Epidermal melanocyte (primary cell): ENCODE measurements at regions not wholly inside any gene's neighbourhood (a gene's known extent, or its start where the extent isn't known, plus 50 kb on each side); places are given as distances from the start of the nearest gene placed in this dataset.
A peak's percentile ranks its signal among the peaks of the same experiment; 100 is the strongest.

ENCODE experiments used
- DNase-seq: peaks from one replicate; pipeline ENCODE4 v3.0.0; 2011; ENCODE audit warnings: low spot score; ENCODE audit not compliant: insufficient read length

DNA sequence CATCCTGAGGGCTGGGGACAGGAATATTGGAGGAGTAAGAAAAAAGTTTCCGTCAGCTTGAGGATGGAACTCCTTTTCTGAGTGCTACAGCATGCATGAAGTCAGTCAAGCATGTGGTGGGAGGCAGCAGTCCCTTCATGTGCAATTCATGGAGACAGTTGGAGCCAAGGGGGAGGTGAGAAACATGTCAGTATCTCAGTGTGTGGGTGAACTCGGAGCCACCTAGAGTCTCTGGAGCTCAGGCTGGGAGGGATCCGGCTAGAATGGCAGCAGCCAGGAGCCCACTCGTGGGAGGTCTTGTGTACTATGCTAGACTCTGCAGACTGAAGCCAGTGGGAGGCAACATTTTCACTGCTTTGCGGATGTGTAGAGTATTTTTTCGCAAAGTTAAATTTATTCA, 60.3 kb downstream of the AVPR1A start:
- DNase-seq = no peak

DNA sequence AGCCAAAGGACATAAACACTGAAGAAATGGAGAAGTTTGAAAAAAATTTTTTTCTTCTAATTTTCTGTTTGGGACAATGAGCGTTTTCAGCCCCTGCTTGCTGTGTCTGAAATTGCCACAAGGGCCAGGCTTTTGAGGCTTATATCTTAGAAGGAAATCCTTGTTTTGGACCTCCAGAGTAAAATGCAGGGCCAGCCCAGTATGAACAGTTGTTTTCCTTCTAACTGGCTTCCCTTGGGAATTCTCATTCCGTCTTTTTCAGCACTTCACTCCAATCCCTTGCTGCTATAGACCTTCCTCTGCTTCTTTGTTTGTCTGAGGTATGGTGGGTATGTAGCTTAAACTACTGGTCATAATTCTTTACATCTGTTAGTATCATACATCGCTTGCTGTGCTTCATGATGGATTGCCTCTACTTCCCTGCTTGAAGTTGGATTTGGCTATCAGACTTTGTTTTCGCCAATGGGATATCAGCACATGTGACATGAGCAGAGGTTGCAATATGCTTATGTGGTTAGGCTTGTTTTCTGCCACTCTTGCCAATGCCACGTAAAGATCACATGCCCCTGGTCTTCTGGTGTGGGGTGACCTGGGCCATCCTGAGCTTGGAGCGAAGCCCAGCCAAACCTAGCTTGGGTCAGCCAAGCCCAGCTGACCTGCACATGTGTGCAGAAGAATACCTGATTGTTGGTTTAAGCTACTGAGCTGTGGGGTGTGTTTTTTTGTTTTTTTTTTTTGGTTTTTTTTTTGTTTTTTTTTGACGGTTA, 64.7 kb downstream of the AVPR1A start:
- DNase-seq = no peak

DNA sequence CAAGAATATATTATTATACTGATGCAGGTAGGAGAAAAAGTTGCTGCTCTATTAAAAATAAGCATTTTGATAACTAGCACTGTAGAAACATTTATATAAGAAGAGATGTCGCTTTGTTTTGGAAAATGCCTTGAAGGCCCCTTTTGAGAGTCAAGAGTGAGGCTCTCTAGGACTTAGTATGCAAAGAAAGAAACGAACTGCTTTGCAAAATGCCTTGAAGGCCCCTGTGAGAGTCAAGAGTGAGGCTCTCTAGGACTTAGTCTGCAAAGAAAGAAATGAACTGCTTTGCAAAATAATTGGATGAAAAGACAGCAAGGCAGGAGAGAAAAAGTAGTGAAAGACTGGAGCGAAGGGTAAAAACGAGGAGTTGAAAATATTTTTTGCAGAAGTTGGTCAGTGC, 65.9 kb downstream of the AVPR1A start:
- no peak for DNase-seq

DNA sequence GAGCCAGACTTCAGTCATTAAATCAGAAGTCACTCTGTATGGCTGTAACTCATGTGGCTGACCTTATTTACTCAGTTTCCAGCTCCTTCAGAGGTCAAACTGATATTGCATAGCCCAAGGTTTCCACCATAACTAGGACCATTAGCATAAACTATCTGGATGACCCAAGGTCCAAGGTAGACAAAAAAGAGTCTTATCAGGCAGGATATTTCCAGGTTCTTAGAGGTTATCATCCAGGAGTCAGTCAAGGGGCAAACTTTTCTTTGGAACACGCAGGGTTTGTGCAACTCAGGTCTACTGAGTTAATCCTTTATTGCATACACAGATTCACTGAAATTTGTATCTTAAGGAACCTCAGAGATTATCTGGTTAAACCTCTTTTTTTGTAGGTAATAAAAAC, 66.5 kb downstream of the AVPR1A start:
- no peak for DNase-seq

DNA sequence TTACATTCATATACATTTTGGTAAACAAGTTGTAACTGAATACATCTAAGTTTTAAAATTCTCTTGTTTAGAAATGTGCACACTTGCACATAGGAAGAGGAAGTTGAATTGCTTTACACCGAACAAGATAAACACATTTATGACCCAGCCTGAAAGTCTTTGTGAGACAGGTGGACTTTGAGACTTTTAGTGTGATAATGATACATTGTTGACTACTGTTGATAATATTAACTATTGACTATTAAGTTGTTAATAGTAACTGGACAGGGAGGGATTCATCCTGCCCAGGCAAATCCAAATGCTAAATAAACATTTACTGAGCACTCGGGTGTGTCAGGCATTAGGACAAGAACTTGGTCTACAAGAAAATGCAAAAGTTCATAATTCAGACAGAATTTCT, 68.0 kb downstream of the AVPR1A start:
- DNase-seq = no peak

DNA sequence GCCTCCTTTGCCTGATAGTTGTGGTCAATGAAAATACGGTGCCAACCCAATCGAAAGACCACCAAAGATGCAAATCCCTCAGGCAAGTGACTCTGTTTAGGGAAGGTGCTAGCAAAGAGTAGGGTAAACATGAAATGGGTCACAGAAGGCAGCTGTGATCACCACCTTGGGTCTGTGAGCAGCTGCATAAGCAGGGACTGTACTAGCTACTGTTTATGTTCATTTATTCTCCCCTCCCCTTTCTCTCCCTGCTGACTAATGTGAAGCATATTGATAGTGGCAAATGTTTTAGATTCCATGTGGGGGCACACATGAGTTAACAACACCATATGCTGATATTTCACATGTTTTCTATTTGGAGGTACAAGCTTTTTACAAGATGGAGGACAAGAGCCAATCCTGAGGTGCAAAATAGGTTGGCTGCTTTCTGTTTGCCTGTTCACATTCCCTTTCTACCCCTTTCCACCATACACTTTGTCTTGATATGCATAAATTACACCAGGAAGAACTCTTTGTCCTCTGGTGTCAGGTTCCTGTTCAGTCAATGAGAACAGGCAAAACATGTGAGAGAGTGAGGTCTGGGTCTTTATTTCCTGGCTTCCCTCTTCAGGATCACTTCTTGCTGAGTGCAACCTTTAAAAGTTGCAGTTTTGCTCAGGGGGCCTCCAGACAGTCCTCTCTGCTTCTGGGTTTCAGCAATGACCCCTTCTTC, 71.1 kb downstream of the AVPR1A start:
- no peak for DNase-seq

DNA sequence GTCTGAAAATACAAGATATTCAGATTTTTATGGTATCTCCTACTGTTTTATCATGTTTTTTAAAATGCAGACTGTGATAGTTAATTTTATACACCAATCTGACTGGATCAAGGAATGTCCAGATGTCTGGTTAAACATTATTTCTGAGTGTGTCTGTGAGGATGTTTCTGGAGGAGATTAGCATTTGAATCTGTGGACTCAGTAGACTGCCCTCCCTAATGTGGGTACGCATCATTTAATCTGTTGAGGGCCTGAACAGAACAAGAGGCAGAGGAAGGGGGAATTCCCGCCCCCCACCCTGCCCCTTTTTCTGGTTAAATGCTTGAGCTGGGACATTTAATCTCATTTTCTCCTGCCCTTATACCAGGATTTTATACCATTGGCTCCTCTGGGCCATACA, 72.1 kb downstream of the AVPR1A start:
- no peak for DNase-seq

DNA sequence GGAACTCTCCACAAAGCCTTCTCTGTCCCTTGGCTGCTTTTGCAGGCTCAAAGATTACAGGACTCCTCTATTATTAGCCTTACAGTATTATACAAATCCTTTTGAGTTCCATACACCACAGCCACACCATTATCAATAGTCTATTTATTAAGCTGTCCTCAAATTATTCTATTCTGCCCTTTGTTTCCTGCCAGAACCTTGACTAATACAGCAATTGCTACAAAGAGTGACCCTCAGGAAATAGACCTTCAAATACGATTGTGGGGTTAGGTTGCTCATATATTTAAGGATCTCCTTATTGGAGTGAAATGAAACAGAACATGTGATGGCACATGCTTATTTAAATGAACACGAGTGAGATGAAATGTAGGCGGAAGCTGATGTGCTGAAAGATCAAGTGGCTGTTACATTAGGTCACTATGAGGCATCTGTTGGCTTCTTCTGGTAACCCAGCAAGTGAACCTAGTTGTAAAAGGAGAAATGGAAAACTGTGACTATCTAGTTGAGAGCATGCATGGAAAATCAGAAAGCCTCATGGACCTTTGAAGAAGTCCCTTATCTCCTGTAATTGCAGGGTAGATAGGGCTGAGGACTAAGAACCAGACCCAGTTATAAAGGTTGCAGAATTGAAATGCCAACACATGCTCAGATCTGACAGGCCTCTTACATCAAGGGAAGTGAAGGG, 75.5 kb downstream of the AVPR1A start:
- DNase-seq = no peak

DNA sequence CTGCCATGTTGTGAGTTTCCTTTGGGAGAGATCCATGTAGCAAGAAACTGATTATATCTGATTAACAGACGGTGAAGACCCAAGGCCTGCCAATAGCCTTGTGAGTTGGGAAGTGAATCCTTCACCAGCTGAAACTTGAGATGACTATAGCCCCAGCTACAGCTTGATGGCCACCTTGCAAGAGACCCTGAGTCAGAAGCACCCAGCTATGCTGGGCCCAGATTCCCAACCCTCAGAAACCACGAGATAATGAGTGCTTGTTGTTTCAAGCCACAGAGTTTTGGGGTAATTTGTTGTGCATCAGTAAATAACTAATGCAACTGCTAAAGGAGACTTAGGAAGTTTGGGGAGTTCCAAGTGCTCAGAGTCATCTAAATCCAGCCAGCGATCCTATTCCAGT, 80.3 kb downstream of the AVPR1A start:
- no peak for DNase-seq

DNA sequence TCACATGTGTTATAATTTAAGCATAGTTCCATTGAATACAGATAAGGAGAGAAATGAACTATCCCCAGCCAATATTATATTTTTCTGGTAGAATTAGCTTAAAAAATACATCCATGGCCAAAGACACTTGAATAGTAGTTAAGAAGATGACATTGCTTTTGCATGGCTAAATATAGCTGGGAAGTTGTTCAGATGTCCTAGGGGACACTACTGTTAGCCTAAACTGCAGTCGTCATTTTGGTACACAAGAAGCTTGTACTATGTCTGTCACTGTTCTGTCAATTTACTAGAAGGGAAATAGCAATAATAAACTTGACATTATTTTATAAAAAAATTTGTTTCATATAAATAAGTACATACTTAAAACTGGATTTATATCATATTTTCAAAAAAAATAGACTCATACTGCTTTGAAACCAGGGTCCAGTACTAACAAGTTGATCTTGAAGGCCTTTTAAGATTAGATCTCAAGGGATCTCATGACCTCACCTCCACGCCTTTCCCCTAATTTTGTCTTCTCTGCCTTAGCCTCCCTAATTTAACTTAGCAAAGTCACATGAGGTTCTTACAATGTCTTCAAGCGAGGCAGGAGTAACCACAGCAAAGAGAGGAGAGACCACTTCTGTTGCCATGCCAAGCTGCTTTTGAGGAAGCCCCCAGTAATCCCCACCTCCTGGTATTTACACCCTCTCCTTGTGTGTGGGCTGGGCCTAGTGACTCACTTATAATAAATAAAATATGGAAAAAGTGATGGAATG, 81.0 kb downstream of the AVPR1A start:
- no peak for DNase-seq

DNA sequence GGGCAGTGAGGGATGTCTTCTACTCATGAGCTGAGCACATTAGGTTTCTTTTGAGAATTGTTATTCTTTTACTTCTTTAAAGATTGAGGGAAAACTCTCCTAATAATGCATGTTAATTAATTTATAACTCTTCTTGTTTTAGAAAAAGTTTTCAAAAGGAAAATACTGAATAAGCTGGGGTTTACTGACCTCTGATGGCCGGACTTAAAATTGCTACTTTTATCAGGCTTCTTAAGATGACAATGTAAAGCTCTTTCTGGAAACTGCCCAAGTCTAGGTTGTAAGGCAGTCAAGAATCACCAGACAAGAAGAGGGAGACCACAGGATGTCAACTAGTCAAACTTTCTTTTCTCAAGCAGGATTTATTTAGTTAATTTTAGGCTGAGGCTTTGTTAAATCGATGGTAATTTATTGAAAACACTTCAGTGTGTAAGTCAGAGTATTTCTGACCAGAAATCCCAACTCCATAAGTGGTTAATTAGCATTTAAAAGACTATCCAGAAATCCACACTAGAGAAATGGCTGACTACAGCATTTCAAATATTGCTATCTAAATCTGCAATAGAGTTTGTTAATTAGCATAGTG, 82.1 kb downstream of the AVPR1A start:
- no peak for DNase-seq

DNA sequence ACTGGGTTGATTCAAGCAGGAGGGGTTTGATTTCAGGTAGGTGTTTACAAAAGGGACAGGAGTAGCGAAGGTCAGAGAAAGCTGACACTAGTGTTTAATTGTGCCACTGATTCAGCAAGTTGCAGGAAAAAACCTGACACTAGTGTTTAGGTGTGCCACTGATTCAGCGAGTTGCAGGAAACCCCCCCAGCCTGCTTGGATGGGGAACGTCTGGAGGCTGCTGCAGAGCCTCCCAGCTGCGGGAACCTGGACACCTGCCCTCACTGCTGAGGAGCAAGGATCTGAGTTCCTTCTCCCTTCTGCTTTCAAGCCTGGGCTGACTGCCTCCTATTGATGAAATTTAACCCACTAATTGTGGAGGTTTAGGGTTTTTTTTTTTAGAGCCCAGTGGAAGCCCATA, 84.2 kb downstream of the AVPR1A start:
- DNase-seq = no peak

DNA sequence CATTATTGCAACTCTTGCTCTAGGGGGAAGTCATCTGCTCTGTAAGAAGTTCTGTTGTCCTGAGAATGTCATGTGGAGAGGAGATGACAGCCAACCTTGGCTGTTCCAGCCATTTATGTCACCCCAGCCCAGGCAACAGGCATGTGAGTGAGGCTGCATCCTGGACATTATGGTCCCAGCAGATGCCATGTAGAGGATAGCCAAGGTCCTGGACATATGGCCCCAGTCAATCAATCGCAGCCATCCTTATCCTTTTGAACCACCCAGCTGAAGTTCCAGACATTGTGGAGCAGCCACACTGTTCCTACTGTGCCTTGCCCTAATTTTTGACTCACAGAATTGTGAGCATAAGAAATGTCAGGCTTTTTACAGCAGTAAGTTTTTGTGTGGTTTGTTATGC, 84.9 kb downstream of the AVPR1A start:
- DNase-seq = no peak

DNA sequence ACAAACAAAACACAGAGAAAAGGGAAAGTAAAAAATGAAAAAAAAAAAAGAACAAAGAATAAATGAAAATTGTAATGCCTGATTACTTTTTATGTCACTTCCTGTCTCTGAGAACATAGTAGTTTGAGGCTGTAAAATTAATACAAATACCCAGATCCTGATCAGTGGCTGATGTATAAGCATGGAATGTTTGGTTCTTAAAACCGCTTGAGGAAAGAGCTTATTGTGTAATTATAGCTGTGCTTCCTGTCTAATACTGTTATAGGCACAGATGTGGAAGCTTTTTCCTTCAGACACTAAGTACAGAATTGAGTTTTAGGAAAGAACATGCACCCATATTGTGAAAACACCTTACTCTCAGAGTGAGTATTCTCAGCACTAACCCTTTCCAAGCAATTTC, 86.9 kb downstream of the AVPR1A start:
- no peak for DNase-seq

DNA sequence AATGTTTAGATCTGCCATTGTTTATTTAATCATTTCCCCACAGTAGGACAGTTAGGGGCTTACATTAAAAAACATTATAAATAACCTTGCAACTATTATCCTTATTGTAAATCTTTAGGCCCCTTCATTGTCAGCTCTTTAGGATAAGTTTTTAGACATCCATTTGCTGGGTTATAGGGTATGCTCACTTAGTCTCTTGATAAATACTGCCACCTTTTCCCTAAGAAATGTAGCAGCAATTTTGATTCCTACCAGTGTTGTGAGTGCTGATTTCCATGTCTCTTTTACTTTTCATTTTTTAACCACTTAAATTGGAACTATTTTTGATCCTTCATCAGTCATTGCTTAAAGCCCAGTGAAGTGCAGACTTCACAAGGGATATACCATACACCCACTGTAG, 94.4 kb downstream of the AVPR1A start:
- no peak for DNase-seq

DNA sequence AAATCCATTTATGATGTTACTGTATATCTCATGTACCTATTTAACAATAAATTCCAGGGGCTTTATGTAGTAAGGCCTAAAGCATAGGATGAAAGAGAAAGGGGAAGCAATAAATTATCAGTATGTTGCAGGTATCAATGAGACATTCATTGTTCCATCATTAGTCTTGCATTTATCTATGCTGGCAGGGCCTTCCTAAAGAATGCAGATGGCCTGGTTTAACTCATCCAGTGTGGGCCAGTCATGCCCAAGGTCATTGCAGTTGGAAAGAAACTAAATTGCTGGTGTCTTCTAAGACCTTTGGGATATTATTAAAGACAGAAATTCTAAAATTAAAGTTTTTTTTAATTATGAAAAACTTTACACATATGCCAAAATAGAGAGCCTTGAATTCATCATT, 98.3 kb downstream of the AVPR1A start:
- DNase-seq = no peak

DNA sequence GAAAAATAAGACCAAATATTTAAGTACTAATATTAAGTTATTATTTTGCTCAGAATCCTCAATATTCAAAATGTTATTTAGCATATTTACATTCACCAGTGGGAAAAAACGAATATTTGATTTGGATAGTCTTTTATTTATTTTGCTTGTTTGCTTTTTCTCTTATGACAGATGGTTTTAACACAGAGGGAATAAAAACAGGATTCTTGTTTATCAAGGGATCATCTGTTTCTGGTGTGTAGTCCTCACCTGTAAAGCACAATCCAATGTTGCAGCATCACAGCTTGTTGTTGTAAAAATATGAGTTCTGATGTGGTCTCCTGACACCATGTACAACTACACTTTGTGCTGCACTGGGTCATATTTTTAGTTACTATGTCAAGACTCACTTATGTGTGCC, 103.9 kb downstream of the AVPR1A start:
- DNase-seq = no peak

DNA sequence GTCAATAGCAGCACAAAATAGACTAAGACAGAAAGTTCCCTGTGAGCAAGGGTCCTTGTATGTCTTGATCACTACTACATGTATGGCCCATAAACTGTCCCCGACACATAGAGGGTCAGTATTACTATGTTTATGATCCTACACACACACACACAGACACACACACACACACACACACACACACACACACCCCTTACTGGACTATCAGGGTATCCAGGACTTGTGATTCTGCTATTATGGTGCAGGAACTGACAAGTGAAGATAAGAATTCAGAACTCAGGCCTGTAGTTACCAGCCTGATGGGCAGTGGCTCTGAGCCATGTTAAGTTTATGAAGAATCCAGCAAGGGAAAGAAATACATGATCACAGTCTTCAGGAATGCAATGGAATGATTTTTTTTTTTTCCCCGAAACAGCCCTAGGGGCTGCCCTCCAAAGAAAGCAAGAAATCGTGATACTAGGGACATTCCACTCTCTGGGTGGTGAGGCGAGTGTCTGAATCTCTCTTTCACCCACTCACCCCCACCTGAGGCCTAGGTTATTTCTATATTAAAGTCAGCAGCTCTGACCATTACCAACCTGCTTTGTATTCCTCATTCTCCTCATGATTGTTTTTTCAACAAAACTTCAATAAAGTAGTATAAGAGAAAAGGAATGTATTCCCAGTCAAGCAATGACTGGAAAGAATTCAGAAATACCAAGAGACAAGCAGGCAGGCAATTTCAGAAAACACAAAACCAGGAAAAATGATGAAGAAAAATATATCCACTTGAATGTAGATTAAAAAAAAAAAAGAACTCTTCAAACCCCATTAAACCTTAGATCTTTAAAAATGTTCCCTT, 105.8 kb downstream of the AVPR1A start:
- peak; percentile 43 for DNase-seq

DNA sequence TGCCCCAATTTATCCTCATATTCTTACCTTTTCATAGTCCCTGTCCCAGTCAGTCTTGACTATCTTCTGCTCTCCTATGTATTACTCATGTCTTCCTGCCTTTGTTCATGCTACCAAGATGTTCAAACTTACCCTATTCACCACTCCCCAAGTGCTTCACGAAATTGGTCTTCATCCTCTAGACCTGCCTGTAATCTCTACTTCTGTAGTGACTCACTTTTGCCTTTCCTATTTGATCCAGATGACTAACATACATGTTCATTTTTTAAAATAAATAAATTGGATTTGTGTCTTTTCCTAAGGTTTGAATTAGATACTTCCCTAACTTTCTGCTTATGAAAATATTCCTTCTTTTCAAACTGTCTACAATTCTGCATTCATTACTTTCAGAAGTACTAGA, 107.7 kb upstream of the PPM1H start:
- DNase-seq = no peak

DNA sequence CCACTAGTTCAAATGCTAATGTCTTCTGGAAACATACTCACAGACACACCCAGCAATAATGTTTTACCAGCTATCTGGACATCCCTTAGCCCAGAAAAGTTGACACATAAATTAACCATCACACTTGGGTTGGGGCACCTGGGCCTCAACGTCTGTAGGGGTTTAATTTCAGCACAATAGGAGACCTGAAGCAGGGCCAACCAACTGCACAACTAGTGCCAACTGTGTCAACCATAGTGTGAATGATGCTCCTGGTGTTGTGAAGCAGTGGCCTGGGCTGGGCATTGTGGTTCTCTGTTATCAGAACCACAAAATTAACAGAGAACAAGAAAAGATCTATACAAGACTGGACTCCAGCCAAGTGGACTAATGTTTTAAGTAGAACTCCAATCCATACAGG, 106.7 kb upstream of the PPM1H start:
- no peak for DNase-seq
